ENCODE measurements at regions not wholly inside any gene's neighbourhood (a gene's known extent, or its start where the extent isn't known, plus 50 kb on each side); places are given as distances from the start of the nearest gene placed in this dataset.

GRCh38 chr4:34181311-34181841, 2062.9 kb downstream of the ARAP2 start:
- peak overlapping the region; percentile 49 for H3K4me2 ChIP-seq (ENCODE audit: low read length)
- TF ChIP-seq ELF1 (IDR thresholded peaks at IDR 0.05; ENCODE audit: borderline replicate concordance, low read depth) = peak; percentile 75
- peak; percentile 15; the same call in 1 of the 2 replicates for TF ChIP-seq RAD21 (IDR thresholded peaks at IDR 0.05; ENCODE audit: low read depth)
- peak; percentile 64 for TF ChIP-seq CEBPB (IDR thresholded peaks at IDR 0.05; ENCODE audit: low read depth)
- no peak for TF ChIP-seq MAX (IDR thresholded peaks at IDR 0.05)
- no peak for TF ChIP-seq ZNF274 (IDR thresholded peaks at IDR 0.05; ENCODE audit: low read depth, low read length)
- 0 out of 2 replicates have a peak, but pooled peaks have one; percentile 36 for TF ChIP-seq SIN3A (IDR thresholded peaks at IDR 0.05; ENCODE audit: low read depth)
- TF ChIP-seq JUND (IDR thresholded peaks at IDR 0.05) = peak; percentile 80
- TF ChIP-seq CBX3 (IDR thresholded peaks at IDR 0.05; ENCODE audit: low read depth) = peak; percentile 67; the same call in 1 of the 2 replicates
- peak; percentile 62; the same call in 1 of the 2 replicates for TF ChIP-seq FOSL1 (IDR thresholded peaks at IDR 0.05; ENCODE audit: low read depth)
- no peak for TF ChIP-seq EZH2phosphoT487 (IDR thresholded peaks at IDR 0.05; ENCODE audit: borderline replicate concordance)
- TF ChIP-seq SP1 (IDR thresholded peaks at IDR 0.05; ENCODE audit: low read depth) = peak; percentile 75
- TF ChIP-seq SRF (IDR thresholded peaks at IDR 0.05; ENCODE audit: low read depth) = peak; percentile 39; the same call in 1 of the 2 replicates
- RAD21 ChIA-PET (ENCODE audit: low non-redundant PET in 1 of 2, low total read pairs in 2 of 2, uncharacterized antibody in 2 of 2, unreplicated experiment in 2 of 2) = no interaction called here
- intact Hi-C loops (cut with micrococcal nuclease) = no loop called here
- H3K36me3 ChIP-seq (ENCODE audit: control insufficient read depth in 1 of 2, insufficient read depth in 2 of 2, low read length in 2 of 2) = no peaks in the 10 kb centered on the region
- H3K9me2 ChIP-seq (ENCODE audit: insufficient read depth) = no peaks in the 10 kb centered on the region
- peaks cover 3 to 31% of the 10 kb centered on the region in 2 experiments; a peak in 3 of 4 replicates for H3K4me1 ChIP-seq (ENCODE audit: control insufficient read depth in 1 of 2, insufficient read depth in 2 of 2, low read length in 2 of 2)
- peak overlapping the region in 1 of 2 experiments; percentile 6; a peak in 2 of 4 replicates for H3K4me3 ChIP-seq (replicated peaks in 1 of 2; ENCODE audit: low read depth in 1 of 2, low read length in 2 of 2)
- H3K27me3 ChIP-seq (ENCODE audit: insufficient read depth, low read length) = no peaks in the 10 kb centered on the region
- peak overlapping the region; percentile 6; the same call in 1 of the 2 replicates for H3K9ac ChIP-seq (ENCODE audit: low read length)
- peak overlapping the region; percentile 80 for H2AFZ ChIP-seq (ENCODE audit: low read depth, low read length, poor library complexity, severe bottlenecking)
- H3K79me2 ChIP-seq (ENCODE audit: insufficient read depth, low read length) = no peaks in the 10 kb centered on the region
- DNase-seq (ENCODE audit: low read depth, low spot score) (peak; percentile 80), ATAC-seq (peak; percentile 88)
- POLR2A ChIA-PET = no interaction called here
- CTCF ChIA-PET = no interaction called here
- H3K9me3 ChIP-seq (ENCODE audit: control insufficient read depth in 1 of 2, insufficient read depth in 1 of 2, low read depth in 1 of 2, low read length in 2 of 2) = no peaks in the 10 kb centered on the region
- peak overlapping the region; percentile 63 for H3K27ac ChIP-seq (ENCODE audit: low read depth, low read length)
- no peaks in the 10 kb centered on the region for H4K20me1 ChIP-seq (ENCODE audit: insufficient read depth)
- no TSS peak for BruUV-seq (replicated peaks)

GRCh38 chr4:34181891-34182290, 2062.4 kb downstream of the ARAP2 start:
- peak overlapping the region; percentile 63 for H3K27ac ChIP-seq (ENCODE audit: low read depth, low read length)
- no peaks in the 10 kb centered on the region for H3K79me2 ChIP-seq (ENCODE audit: insufficient read depth, low read length)
- no peaks in the 10 kb centered on the region for H4K20me1 ChIP-seq (ENCODE audit: insufficient read depth)
- intact Hi-C loops (cut with micrococcal nuclease) = no loop called here
- DNase-seq (ENCODE audit: low read depth, low spot score) = peak; percentile 13
- no TSS peak for BruUV-seq (replicated peaks)
- peak overlapping the region; percentile 49 for H3K4me2 ChIP-seq (ENCODE audit: low read length)
- no peaks in the 10 kb centered on the region for H3K36me3 ChIP-seq (ENCODE audit: control insufficient read depth in 1 of 2, insufficient read depth in 2 of 2, low read length in 2 of 2)
- ChIA-PET RAD21 (ENCODE audit: low non-redundant PET in 1 of 2, low total read pairs in 2 of 2, uncharacterized antibody in 2 of 2, unreplicated experiment in 2 of 2) (no interaction called here), CTCF (no interaction called here), POLR2A (no interaction called here)
- ATAC-seq = 0 out of 2 replicates have a peak, but pooled peaks have one; percentile 18
- TF ChIP-seq RAD21 (IDR thresholded peaks at IDR 0.05; ENCODE audit: low read depth) = no peak
- no peak for TF ChIP-seq REST (IDR thresholded peaks at IDR 0.05; ENCODE audit: low read depth)
- TF ChIP-seq POLR2A (IDR thresholded peaks at IDR 0.05; ENCODE audit: borderline replicate concordance, extremely low read depth, insufficient read depth, insufficient read length) = no peak
- TF ChIP-seq FOSL1 (IDR thresholded peaks at IDR 0.05; ENCODE audit: low read depth) = no peak
- 0 out of 2 replicates have a peak, but pooled peaks have one; percentile 6 for TF ChIP-seq SRF (IDR thresholded peaks at IDR 0.05; ENCODE audit: low read depth)
- TF ChIP-seq SIN3A (IDR thresholded peaks at IDR 0.05; ENCODE audit: low read depth) = no peak
- TF ChIP-seq CEBPB (IDR thresholded peaks at IDR 0.05; ENCODE audit: low read depth) = peak; percentile 69; the same call in 1 of the 2 replicates
- no peak for TF ChIP-seq MAX (IDR thresholded peaks at IDR 0.05)
- no peak for TF ChIP-seq ZNF274 (IDR thresholded peaks at IDR 0.05; ENCODE audit: low read depth, low read length)
- no peaks in the 10 kb centered on the region for H3K9me3 ChIP-seq (ENCODE audit: control insufficient read depth in 1 of 2, insufficient read depth in 1 of 2, low read depth in 1 of 2, low read length in 2 of 2)
- H3K27me3 ChIP-seq (ENCODE audit: insufficient read depth, low read length) = no peaks in the 10 kb centered on the region
- no peak overlapping the region for H3K9ac ChIP-seq (ENCODE audit: low read length)
- H3K4me3 ChIP-seq (replicated peaks in 1 of 2; ENCODE audit: low read depth in 1 of 2, low read length in 2 of 2) = peak overlapping the region in 1 of 2 experiments; percentile 6; a peak in 1 of 4 replicates
- peak overlapping the region; percentile 80 for H2AFZ ChIP-seq (ENCODE audit: low read depth, low read length, poor library complexity, severe bottlenecking)
- H3K9me2 ChIP-seq (ENCODE audit: insufficient read depth) = no peaks in the 10 kb centered on the region
- H3K4me1 ChIP-seq (ENCODE audit: control insufficient read depth in 1 of 2, insufficient read depth in 2 of 2, low read length in 2 of 2) = peaks cover 3 to 31% of the 10 kb centered on the region in 2 experiments; a peak in 3 of 4 replicates

All from HCT116 (cell line).